ENCODE measurements at regions not wholly inside any gene's neighbourhood (a gene's known extent, or its start where the extent isn't known, plus 50 kb on each side); places are given as distances from the start of the nearest gene placed in this dataset.

DNA sequence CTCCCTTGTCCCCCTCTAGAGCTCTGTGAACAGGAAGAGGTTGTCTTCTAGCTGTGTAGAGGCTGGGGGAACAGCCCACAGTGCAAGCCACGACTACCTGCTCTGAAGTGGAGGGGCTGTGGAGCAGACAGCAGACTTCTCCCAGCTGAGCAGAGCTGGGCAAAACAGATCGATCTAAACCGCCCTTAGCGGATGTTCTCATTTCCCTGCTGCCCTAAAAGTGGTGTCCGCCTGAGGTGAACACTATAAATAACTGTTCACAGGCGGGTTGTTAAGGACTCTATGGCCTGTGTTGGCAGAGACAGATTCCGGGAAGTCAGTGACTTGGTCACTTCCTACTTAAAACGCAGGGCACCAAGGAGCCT lies 203.2 kb downstream of the RHOU start (continued):
- TF ChIP-seq, protein P1, sequence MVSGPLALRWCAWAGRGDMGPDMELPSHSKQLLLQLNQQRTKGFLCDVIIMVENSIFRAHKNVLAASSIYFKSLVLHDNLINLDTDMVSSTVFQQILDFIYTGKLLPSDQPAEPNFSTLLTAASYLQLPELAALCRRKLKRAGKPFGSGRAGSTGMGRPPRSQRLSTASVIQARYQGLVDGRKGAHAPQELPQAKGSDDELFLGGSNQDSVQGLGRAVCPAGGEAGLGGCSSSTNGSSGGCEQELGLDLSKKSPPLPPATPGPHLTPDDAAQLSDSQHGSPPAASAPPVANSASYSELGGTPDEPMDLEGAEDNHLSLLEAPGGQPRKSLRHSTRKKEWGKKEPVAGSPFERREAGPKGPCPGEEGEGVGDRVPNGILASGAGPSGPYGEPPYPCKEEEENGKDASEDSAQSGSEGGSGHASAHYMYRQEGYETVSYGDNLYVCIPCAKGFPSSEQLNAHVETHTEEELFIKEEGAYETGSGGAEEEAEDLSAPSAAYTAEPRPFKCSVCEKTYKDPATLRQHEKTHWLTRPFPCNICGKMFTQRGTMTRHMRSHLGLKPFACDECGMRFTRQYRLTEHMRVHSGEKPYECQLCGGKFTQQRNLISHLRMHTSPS (CRISPR knock-in tag; IDR thresholded peaks at IDR 0.05; ENCODE audit: low read depth), result peak; percentile 77; the same call in 1 of the 2 replicates
- 0 out of 2 replicates have a peak, but pooled peaks have one; percentile 16 for TF ChIP-seq KAT8 (CRISPR knock-in tag; IDR thresholded peaks at IDR 0.05)
- TF ChIP-seq, protein P2, sequence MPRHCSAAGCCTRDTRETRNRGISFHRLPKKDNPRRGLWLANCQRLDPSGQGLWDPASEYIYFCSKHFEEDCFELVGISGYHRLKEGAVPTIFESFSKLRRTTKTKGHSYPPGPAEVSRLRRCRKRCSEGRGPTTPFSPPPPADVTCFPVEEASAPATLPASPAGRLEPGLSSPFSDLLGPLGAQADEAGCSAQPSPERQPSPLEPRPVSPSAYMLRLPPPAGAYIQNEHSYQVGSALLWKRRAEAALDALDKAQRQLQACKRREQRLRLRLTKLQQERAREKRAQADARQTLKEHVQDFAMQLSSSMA (CRISPR knock-in tag; IDR thresholded peaks at IDR 0.05), result no peak
- TF ChIP-seq, protein P3, sequence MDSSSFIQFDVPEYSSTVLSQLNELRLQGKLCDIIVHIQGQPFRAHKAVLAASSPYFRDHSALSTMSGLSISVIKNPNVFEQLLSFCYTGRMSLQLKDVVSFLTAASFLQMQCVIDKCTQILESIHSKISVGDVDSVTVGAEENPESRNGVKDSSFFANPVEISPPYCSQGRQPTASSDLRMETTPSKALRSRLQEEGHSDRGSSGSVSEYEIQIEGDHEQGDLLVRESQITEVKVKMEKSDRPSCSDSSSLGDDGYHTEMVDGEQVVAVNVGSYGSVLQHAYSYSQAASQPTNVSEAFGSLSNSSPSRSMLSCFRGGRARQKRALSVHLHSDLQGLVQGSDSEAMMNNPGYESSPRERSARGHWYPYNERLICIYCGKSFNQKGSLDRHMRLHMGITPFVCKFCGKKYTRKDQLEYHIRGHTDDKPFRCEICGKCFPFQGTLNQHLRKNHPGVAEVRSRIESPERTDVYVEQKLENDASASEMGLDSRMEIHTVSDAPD (CRISPR knock-in tag; IDR thresholded peaks at IDR 0.05), result no peak
- no peak for TF ChIP-seq ZNF17 (CRISPR knock-in tag; IDR thresholded peaks at IDR 0.05)
- TF ChIP-seq ZNF34 (CRISPR knock-in tag; IDR thresholded peaks at IDR 0.05; ENCODE audit: borderline replicate concordance), result no peak
- TF ChIP-seq, protein P4, sequence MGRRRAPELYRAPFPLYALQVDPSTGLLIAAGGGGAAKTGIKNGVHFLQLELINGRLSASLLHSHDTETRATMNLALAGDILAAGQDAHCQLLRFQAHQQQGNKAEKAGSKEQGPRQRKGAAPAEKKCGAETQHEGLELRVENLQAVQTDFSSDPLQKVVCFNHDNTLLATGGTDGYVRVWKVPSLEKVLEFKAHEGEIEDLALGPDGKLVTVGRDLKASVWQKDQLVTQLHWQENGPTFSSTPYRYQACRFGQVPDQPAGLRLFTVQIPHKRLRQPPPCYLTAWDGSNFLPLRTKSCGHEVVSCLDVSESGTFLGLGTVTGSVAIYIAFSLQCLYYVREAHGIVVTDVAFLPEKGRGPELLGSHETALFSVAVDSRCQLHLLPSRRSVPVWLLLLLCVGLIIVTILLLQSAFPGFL (CRISPR knock-in tag; IDR thresholded peaks at IDR 0.05), result no peak
- TF ChIP-seq, protein P5, sequence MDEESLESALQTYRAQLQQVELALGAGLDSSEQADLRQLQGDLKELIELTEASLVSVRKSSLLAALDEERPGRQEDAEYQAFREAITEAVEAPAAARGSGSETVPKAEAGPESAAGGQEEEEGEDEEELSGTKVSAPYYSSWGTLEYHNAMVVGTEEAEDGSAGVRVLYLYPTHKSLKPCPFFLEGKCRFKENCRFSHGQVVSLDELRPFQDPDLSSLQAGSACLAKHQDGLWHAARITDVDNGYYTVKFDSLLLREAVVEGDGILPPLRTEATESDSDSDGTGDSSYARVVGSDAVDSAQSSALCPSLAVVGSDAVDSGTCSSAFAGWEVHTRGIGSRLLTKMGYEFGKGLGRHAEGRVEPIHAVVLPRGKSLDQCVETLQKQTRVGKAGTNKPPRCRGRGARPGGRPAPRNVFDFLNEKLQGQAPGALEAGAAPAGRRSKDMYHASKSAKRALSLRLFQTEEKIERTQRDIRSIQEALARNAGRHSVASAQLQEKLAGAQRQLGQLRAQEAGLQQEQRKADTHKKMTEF (CRISPR knock-in tag; IDR thresholded peaks at IDR 0.05), result peak; percentile 63; the same call in 1 of the 2 replicates
- TF ChIP-seq MYNN (CRISPR knock-in tag; IDR thresholded peaks at IDR 0.05; ENCODE audit: low read depth), result no peak
- no peak for TF ChIP-seq RNF2 (conservative IDR thresholded peaks at IDR 0.05; ENCODE audit: low read depth)
- TF ChIP-seq, protein P6, sequence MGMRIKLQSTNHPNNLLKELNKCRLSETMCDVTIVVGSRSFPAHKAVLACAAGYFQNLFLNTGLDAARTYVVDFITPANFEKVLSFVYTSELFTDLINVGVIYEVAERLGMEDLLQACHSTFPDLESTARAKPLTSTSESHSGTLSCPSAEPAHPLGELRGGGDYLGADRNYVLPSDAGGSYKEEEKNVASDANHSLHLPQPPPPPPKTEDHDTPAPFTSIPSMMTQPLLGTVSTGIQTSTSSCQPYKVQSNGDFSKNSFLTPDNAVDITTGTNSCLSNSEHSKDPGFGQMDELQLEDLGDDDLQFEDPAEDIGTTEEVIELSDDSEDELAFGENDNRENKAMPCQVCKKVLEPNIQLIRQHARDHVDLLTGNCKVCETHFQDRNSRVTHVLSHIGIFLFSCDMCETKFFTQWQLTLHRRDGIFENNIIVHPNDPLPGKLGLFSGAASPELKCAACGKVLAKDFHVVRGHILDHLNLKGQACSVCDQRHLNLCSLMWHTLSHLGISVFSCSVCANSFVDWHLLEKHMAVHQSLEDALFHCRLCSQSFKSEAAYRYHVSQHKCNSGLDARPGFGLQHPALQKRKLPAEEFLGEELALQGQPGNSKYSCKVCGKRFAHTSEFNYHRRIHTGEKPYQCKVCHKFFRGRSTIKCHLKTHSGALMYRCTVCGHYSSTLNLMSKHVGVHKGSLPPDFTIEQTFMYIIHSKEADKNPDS (CRISPR knock-in tag; IDR thresholded peaks at IDR 0.05), result no peak
- TF ChIP-seq REXO4 (CRISPR knock-in tag; IDR thresholded peaks at IDR 0.05; ENCODE audit: borderline replicate concordance), result no peak
- TF ChIP-seq, protein P7, sequence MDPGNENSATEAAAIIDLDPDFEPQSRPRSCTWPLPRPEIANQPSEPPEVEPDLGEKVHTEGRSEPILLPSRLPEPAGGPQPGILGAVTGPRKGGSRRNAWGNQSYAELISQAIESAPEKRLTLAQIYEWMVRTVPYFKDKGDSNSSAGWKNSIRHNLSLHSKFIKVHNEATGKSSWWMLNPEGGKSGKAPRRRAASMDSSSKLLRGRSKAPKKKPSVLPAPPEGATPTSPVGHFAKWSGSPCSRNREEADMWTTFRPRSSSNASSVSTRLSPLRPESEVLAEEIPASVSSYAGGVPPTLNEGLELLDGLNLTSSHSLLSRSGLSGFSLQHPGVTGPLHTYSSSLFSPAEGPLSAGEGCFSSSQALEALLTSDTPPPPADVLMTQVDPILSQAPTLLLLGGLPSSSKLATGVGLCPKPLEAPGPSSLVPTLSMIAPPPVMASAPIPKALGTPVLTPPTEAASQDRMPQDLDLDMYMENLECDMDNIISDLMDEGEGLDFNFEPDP (CRISPR knock-in tag; conservative IDR thresholded peaks at IDR 0.05), result no peak
- no peak for TF ChIP-seq NFRKB (IDR thresholded peaks at IDR 0.05)
- TF ChIP-seq, protein P8, sequence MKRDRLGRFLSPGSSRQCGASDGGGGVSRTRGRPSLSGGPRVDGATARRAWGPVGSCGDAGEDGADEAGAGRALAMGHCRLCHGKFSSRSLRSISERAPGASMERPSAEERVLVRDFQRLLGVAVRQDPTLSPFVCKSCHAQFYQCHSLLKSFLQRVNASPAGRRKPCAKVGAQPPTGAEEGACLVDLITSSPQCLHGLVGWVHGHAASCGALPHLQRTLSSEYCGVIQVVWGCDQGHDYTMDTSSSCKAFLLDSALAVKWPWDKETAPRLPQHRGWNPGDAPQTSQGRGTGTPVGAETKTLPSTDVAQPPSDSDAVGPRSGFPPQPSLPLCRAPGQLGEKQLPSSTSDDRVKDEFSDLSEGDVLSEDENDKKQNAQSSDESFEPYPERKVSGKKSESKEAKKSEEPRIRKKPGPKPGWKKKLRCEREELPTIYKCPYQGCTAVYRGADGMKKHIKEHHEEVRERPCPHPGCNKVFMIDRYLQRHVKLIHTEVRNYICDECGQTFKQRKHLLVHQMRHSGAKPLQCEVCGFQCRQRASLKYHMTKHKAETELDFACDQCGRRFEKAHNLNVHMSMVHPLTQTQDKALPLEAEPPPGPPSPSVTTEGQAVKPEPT (CRISPR knock-in tag; IDR thresholded peaks at IDR 0.05; ENCODE audit: low read depth), result no peak
- no peak for TF ChIP-seq ZNF124 (CRISPR knock-in tag; IDR thresholded peaks at IDR 0.05)

Data from HepG2 (cell line).